HG03095 (cell line): ENCODE measurements at regions not wholly inside any gene's neighbourhood (a gene's known extent, or its start where the extent isn't known, plus 50 kb on each side); places are given as distances from the start of the nearest gene placed in this dataset.
"Not testable (repeated sequence)": the region's sequence is repeated elsewhere in the genome, so short reads cannot be mapped to it uniquely, and the experiment has no call there.

Experiments used
- ATAC-seq: cut with Tn5 transposase; IDR thresholded peaks from one replicate; pipeline ENCODE4 v1.9.1; 2021; ENCODE audit warnings: moderate library complexity; ENCODE audit not compliant: unreplicated experiment

DNA sequence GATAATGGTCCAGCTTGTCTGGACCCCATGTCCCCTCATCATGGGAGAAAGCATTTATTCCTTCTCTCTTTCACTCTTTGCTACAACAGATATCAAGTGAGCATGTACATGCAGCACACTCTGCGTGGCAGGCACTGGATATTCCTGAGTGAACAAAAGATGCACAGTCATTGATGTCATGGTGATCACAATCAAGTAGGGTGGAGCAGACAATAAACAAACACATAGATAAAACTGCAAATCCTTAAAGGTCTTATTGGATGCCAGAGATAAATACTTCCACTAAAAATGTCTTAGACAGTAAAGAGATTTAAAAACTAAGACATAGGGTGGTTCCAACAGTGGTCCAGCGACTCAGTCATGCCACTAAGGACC is 178.0 kb downstream of the ZC3H11B start:
- ATAC-seq, result no peak

DNA sequence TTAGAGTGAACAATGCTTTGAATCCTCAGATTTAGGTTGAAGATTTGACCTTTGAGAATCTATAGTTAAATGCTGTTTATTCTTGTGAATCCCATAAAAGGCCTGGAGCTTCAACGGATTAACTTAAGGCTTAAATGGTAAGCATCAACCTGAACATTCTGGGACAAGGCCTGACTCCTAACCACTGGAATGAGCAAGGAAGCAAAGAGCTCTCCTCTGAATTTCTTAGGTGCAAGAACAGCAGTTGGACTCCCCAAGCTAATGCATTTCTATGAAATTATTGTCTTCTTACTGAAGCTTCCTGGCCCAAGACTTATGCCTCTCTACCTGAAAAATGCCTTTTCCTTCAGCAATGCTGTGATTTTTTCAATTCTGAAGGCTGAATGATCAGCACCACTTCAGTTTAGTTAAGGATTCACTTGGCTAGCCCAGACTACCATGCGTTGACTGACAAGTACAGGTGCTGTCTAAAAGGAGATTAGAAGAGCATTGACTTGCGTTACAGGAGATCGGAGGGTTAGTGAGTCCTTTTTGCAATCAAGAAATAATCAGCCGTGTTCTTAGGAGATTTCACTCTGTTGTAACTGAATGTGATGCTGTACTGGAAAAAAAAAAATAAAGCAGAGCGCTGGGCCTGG is 178.5 kb downstream of the ZC3H11B start:
- ATAC-seq, result no peak

DNA sequence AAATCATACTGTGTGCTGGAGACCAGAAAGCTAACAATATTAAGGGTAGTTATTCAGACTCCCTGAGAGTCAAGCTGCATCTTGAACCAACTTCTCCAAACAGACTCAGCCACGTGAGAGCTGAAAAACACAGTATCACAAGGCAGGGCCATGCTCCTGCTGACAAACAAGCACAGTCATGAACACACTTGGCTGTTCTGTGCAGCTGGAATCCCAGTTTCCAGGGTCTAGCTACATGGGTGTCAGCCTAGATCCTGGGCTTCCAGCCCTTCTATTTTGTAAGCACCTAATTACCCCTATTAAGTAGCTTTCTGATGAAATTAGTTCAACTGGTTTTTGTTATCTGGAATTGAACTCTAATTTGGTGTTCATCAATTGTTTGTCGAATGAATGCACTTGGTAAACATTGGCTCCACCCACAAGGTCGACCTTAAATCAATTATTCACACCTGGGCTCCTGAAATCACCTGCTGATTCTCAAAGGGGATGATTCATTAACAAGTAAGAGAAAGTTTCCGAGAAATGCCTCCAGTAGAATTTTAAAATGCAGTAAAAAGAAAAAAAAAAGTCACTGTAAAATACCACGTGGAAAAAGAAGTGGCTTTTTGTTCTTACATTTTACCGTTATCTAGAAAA is 179.3 kb downstream of the ZC3H11B start:
- ATAC-seq, result no peak

DNA sequence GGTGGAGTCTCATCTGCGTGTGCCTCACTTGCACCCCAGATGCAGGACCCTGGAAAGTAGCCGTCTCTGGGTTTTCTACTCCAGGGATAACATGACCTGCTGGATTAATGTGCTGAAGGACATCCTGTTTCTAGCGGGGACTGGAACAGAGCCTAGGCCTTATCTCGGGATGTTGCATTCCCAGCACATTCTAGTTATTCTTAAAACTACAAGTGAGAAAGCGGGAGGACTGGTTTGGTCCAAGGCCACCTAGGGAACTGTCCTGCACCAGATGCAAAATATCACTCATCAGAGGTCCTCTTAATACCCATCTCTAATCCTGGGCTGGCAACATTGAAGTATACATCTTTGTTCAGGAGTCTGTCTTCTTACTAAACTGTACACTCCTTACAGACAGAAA is 179.9 kb downstream of the ZC3H11B start:
- no peak for ATAC-seq

DNA sequence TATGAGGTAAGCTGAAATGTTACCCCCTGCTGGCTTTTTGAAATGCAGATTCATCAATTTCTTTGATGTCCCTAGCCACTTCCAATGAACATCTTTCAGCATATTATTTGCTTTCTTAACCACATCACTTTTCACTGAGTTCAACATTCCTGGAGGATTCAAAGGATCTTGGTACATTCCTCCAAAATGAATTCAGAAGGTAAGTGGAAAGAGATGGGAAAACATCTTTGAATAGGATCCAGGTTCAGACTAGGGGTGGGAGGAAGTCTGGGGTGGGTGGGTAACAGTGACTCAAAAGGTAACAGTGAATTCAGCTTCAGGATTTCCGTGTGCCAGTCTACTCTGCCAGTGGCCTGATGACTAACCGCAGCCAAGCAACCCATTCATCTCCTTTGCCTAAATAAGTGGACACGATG is 180.7 kb downstream of the ZC3H11B start:
- ATAC-seq, result no peak

DNA sequence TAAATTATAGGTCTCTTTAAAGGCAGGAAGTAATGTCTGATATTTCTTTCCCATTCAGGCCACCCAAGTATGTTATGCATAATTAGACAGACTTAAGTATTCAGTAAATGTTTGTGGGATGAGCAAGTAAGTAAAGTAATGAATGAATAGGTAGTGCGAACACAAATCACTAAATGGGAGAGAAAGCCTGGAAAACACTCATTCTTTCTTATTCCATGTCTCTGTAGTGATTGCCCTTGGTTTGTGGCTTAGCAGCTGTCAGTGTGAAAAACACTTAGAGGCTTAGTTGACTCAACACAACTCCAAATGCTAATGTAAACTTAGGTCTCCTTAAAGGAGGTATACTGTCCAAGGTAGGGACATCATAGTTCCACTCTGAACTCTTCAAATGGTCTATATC is 182.5 kb downstream of the ZC3H11B start:
- ATAC-seq, result no peak

DNA sequence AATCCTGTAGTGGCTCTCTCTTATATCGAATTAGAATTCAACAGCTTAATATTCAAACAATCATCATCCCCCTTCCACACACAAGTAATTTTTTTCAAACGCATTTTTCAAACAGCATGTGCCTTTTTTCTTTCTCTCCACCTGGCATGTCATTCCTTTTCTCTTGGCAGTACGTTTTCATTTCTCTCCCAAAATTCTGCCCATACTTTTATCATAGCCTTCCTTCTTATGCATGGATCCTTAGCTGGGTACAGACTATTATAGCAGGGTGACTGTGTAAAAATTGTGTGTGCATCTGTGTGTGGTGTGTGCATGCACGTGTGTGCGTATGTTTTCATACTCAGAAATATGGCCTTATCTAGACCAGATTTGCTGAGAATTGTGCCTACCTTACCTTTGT is 184.3 kb downstream of the ZC3H11B start:
- ATAC-seq, result no peak

DNA sequence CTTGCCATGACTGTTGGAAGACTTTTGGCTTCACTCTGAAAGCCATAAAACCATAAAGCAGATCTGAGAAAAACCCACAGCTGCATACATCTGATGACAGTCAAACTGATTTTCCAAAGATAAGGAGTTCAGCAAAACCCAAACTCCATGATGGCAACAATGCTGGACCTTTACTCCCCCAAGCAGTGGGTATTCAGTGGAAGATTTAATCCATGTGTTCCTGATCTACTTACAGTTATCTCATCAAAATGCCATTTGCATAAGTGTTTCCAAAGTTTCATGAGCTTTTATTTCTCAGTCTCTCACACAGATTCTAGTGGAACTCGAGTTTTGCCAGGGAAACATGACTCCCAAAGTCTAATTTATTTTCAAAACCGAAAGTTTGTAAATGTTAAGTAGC is 184.9 kb downstream of the ZC3H11B start:
- ATAC-seq, result no peak

DNA sequence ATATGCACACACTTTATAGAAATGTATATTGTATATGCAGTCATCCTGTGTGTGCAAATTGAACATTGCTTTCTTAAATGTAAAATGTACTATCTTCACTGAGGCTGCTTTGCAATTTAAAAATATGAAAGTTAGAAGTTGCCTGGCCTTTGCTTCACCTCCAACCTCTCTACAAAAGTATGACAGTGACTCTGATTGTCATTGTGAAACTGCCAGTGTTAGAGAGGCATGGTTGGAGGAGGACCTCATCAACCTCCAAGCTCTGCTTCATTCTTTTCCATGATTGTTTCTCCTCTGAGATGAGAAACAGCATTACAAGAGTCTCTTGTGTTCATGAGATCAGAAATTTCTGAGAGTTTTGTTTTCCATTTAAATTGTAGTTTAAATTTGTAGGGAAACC is 185.5 kb downstream of the ZC3H11B start:
- ATAC-seq, result no peak

DNA sequence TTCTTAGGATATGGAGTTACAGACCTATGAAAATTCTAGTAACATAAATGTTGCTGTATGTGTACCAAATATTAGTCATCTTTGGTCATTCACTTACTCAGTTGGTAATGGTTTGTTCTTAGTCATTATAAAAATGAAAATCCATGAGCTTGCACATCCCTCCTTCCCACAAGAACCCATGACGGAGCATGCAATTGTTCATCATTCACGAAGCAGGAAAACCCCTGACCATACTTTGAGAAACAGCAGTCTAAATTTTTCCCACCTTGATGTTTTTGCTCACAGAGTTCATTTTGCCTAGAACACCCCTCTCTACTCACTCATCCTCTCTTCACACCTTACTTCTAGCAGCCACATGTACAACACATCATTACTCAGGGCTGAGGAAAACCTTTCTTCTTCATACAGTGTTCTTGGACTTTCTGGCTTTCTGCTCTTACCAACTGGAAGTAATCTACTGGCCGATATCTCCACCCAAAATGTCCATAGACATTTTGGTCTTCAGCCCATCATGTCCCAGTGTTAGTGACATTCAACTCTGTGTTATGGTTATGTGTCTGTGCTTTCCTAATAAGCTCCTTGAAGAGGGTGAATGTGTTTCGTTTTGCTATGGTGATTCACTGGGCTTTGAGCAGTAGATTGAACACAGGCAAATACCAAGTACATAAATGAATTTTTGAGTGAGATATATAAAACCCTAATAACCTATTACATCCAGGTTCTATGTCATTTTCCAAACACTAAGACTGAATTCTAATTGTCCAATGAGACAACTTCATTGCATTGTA is 189.9 kb downstream of the ZC3H11B start:
- ATAC-seq, result no peak

DNA sequence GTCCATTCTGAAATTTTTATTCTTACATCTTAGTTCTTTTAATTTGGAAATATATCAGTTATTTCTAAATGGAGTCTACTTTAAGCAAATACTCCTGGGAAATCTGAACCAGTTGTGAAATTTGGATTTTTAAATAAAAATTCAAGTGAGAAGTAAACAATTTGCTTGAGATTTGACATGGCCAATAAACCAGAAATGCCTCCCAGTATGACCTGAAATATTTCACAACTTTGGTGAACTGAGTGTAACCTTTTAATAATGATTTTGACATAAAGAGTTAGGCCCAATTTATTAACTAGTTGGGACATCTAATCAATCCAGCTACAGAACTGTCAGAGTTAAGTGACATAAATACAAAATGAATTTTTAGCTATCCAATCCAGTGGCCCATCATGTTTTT is 192.0 kb downstream of the ZC3H11B start:
- ATAC-seq, result no peak

DNA sequence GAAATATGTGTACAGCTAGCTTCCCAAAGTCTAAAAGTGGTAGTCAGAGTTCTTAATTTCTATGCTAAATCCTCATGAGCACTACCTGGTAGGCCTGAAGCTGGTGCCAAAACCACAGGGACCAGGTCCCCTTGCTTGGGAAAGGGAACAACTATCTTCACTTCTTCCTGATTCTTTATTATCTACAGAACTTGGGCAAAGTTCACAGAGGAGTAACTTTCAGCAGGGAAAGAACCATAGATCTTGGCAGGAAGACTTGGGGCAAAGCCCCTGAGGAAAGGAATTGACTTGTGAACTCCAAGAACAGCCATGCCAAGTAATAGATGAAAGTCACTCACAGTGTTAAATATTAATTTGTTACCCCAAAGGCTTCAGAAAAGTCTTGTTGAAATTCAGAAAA is 193.0 kb downstream of the ZC3H11B start:
- no peak for ATAC-seq

DNA sequence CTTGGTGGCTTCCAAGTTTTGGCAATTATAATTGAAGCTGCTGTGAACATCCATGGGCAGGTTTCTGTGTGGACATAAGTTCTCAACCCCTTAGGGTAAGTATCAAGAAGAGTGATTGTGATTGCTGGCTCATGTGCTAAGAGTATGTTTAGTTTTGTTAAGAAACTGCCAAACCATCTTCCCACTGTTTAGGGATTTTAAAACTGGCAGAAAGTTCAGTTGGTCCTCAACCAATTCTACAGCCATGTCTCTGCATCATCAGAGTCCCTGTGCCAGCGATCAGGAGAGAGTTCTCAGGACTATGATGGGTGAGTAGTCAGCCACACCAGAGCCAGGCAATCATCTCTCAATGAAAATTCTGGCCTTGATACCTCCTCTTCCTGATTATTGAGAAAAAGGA is 193.8 kb downstream of the ZC3H11B start:
- ATAC-seq, result no peak

DNA sequence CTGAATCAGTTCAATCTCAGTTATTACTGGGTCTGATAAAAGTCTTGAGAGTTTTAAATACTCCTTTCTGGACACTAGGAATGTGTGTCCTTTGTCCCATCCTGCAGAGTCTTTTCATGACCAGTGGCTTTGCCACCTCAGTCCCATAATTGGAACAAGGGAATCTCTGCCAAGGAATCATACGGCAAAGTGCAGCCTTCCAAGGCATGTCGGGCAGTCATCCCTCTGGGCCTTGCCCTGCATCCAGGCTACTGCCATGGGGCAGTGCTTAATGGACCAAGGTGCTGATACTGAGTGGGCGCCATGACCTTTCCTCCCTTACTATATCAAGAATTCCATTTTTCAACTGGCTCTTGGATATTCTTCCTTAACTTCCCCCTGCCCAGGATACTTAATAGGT is 195.3 kb downstream of the ZC3H11B start:
- no peak for ATAC-seq

DNA sequence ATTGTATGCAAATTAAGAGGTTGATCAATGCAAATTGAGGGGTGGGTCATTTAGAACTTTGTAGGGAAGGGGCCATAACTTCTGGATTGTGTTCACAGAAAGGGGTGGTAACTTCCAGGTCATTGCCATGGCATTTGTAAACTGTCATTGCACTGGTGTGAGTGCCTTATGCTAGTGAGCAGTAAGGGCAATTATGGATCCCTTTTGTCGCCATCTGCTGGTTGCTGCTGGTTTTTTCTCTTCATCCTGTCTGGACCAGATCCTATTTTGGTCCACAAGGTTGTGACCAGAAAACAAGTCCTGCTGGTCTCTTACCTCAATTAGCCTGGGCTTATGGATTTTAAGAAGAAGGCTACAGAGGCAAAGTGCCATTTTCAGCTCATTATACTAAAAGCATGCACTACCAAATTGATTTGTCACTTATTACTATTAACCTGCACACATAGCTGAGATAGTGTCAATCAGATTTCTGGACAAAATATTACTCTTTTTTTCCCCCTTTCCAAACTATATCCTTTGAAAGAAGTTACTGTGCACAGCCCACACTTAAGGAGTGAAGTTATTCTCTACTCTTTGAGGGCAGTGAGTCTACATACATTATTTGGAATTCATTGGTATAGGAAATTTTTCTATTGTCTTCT is 196.2 kb downstream of the ZC3H11B start:
- ATAC-seq, result peak; percentile 73

DNA sequence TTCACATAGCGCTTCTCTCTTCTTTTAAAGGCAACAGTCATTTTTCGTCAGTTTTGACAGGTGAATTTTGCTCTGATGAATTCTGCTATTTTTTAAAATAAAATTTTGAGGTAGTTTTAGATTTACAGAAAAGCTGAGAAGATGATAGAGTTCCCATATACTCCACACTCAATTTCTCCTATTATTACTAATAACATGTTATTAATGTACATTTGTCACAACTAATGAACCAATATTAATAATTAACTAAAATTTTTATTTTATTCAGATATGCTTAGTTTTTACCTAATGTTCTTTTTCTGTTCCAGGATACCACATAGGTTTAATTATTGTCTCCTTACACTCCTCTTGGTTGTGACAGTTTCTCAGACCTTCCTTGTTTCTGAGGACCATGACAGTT is 197.0 kb downstream of the ZC3H11B start:
- no peak for ATAC-seq

DNA sequence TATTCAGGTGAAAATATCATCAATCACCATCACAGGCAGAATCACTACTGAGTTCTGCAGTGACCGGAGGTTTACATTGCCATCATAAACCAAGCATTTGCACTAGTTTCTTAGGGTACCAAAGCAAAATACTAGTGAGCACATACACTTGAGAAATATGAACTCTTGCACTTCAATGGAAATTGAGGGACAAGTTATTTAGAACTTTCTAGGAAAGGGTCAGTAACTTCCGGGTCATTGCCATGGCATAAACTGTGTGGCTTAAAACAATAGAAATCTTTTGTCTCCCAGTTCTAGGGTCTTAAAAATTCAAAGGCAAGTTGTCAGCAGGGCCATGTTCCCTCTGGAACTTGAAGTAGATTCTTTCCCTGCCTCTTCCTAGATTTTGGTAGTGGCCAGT is 197.5 kb downstream of the ZC3H11B start:
- ATAC-seq, result no peak

DNA sequence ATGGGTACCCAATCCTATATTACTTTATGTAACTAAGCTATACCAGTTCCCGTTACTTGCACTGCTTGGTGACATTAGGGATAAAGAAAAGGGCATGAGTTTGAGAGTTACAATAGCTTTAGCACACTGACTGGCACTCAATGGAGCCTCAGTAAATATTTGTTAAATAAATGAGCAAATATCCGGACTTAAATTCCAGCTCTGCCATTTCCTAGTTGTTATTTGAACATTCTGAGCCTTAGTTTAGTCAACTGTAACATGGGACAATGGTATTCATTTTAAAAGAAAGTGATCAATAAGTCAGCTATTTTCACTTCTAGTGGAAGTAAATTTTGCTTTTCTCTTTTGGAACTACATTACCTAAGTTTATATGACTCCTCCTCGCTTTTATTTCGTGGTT is 198.7 kb downstream of the ZC3H11B start:
- ATAC-seq, result no peak

DNA sequence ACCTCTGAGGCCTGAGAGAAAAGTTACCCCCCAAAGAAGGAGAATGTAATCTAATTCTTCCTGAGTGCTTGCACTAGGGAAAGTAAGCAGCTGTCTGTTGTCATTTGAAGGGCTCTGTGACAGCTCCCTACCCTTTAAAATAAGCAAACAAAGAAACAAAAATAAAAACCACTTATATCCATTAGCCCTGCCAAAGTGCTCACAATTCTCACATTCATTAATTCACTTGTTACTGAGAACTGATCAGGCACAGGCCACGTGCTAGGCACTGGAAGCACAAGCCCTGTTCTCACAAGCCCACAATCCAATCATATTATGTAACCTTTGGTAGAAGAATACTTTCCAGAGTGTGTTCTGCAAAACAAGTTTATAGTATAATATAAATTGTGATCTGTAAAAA is 199.4 kb downstream of the ZC3H11B start:
- no peak for ATAC-seq

DNA sequence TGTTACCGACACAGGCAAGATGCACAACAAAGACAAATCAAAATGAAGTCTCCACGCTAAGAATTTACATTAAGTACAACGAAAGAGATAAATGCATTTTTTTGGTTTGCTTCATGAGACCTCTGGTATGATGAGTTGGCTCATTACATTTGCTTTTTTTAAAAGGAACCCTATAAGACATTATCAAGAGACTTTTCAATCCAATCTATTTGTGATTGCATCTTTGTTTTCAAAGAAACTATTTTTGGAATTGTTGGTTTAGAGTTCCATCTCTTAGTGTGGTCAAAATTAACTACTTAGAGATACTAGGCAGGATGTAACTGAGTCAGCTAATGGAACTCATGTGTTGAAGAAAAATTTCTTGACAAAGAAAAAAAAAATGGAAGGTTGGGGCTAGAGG is 200.1 kb downstream of the ZC3H11B start:
- no peak for ATAC-seq

DNA sequence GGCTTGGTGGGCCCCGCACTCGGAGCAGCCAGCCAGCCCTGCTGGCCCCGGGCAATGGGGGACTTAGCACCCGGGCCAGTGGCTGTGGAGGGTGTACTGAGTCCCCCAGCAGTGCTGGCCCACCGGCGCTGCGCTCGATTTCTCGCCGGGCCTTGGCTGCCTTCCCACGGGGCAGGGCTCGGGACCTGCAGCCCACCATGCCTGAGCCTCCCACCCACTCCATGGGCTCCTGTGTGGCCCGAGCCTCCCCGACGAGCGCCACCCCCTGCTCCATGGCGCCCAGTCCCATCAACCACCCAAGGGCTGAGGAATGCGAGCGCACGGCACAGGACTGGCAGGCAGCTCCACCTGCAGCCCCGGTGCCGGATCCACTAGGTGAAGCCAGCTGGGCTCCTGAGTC is 202.2 kb downstream of the ZC3H11B start:
- ATAC-seq, result not testable (repeated sequence)
